SK-N-SH (cell line): ENCODE measurements at regions not wholly inside any gene's neighbourhood (a gene's known extent, or its start where the extent isn't known, plus 50 kb on each side); places are given as distances from the start of the nearest gene placed in this dataset.

ENCODE experiments used
- CTCF ChIA-PET: fragments of 300-600, 350-600 bp; formaldehyde crosslinking; extraction: SDS; loops from one replicate; lab custom pipeline; 2021; lab: Yijun Ruan, JAX
- POLR2A ChIA-PET: fragments of 350-600 bp; sonication (Branson Sonifier 250); formaldehyde crosslinking; extraction: SDS; loops from one replicate; lab custom pipeline; 2020; ENCODE audit warnings: antibody characterized with exemption, inconsistent platforms; lab: Yijun Ruan, JAX
- DNase-seq: peaks from one replicate; pipeline ENCODE4 v3.0.0; 2012
- H2AFZ ChIP-seq: fragments of 200-600 bp; sonication (generic); 2 replicates; pipeline ENCODE4 v1.8.1; 2016; ENCODE audit warnings: antibody characterized with exemption, mild to moderate bottlenecking, low read depth
- H3F3A ChIP-seq: fragments of 200-600 bp; sonication (generic); replicated peaks from 2 replicates; pipeline ENCODE3; 2016; ENCODE audit warnings: antibody characterized with exemption, mild to moderate bottlenecking; ENCODE audit not compliant: insufficient read depth
- H3K27ac ChIP-seq, 2 experiments: fragments of 200-500 bp in 1 of 2; fragments of 200-600 bp in 1 of 2; sonication (Bioruptor generic) in 1 of 2; sonication (generic), shearing (Covaris generic) in 1 of 2; 2 replicates each; pipeline versions ENCODE4 v1.5.1 to v1.6.1; 2014 to 2016; ENCODE audit warnings: low read depth in 2 of 2, inconsistent platforms in 1 of 2, low read length in 1 of 2, mild to moderate bottlenecking in 1 of 2, mixed read lengths in 1 of 2
- H3K27me3 ChIP-seq: fragments of 200-600 bp; sonication (generic), shearing (Covaris generic); 2 replicates; pipeline ENCODE4 v1.6.1; 2016; ENCODE audit warnings: mixed run types; ENCODE audit not compliant: insufficient read depth
- H3K36me3 ChIP-seq, 2 experiments: fragments of 200-500 bp in 1 of 2; fragments of 200-600 bp in 1 of 2; sonication (Bioruptor generic) in 1 of 2; sonication (generic) in 1 of 2; replicated peaks in 1 of 2; 2 replicates each; pipeline versions ENCODE3 to v1.5.1; 2014 to 2016; ENCODE audit warnings: low read length in 1 of 2, mild to moderate bottlenecking in 1 of 2; ENCODE audit not compliant: insufficient read depth in 2 of 2, control insufficient read depth in 1 of 2
- H3K4me1 ChIP-seq, 2 experiments: fragments of 200-500 bp in 1 of 2; fragments of 200-600 bp in 1 of 2; sonication (Bioruptor generic) in 1 of 2; sonication (generic), shearing (Covaris generic) in 1 of 2; 2 replicates each; pipeline versions ENCODE4 v1.5.1 to v1.6.1; 2014 to 2016; ENCODE audit warnings: low read depth in 1 of 2, low read length in 1 of 2, mixed run types in 1 of 2; ENCODE audit not compliant: insufficient read depth in 2 of 2, control insufficient read depth in 1 of 2
- H3K4me2 ChIP-seq: fragments of 200-600 bp; sonication (generic), shearing (Covaris generic); 2 replicates; pipeline ENCODE4 v1.6.1; 2017; ENCODE audit warnings: mixed run types
- H3K4me3 ChIP-seq, 2 experiments: fragments of 200-500 bp in 1 of 2; fragments of 200-600 bp in 1 of 2; sonication (Bioruptor generic) in 1 of 2; sonication (generic), shearing (Covaris generic) in 1 of 2; 2 replicates each; pipeline versions ENCODE4 v1.5.1 to v1.8.1; 2014 to 2016; ENCODE audit warnings: low read depth in 2 of 2, inconsistent platforms in 1 of 2, low read length in 1 of 2, mild to moderate bottlenecking in 1 of 2, mixed read lengths in 1 of 2, moderate library complexity in 1 of 2
- H3K79me2 ChIP-seq: fragments of 200-600 bp; sonication (generic); 2 replicates; pipeline ENCODE4 v1.8.1; 2017; ENCODE audit warnings: mild to moderate bottlenecking; ENCODE audit not compliant: insufficient read depth
- H3K9ac ChIP-seq: fragments of 200-600 bp; sonication (generic); 2 replicates; pipeline ENCODE4 v1.6.1; 2017; ENCODE audit warnings: mixed run types
- H3K9me2 ChIP-seq: fragments of 200-600 bp; sonication (generic); 2 replicates; pipeline ENCODE4 v1.6.1; 2017; ENCODE audit warnings: mixed run types
- H3K9me3 ChIP-seq: fragments of 200-600 bp; sonication (generic); 2 replicates; pipeline ENCODE4 v1.6.1; 2017; ENCODE audit warnings: mixed run types, mild to moderate bottlenecking, moderate library complexity
- H4K20me1 ChIP-seq: fragments of 200-600 bp; sonication (generic); 2 replicates; pipeline ENCODE4 v1.6.1; 2017; ENCODE audit warnings: mild to moderate bottlenecking, mixed run types; ENCODE audit not compliant: insufficient read depth
- ELF1 ChIP-seq: IDR thresholded peaks from 2 replicates; pipeline ENCODE4 v1.4.0; 2012
- EZH2phosphoT487 ChIP-seq: fragments of 200-600 bp; sonication (generic); IDR thresholded peaks from 2 replicates; pipeline ENCODE4 v1.6.1; 2017; ENCODE audit warnings: low read depth, mixed run types, mild to moderate bottlenecking, antibody characterized with exemption, moderate library complexity, borderline replicate concordance
- FOSL2 ChIP-seq: IDR thresholded peaks from 2 replicates; pipeline ENCODE4 v1.4.0; 2012; ENCODE audit warnings: low read depth, mild to moderate bottlenecking, moderate library complexity, borderline replicate concordance
- FOXJ3 ChIP-seq: sonication (generic); formaldehyde crosslinking; IDR thresholded peaks from 2 replicates; pipeline ENCODE4 v1.5.1; 2020; ENCODE audit warnings: mild to moderate bottlenecking, missing genetic modification reagents
- GABPA ChIP-seq: IDR thresholded peaks from 2 replicates; pipeline ENCODE4 v1.4.0; 2012; ENCODE audit warnings: low read depth, mild to moderate bottlenecking
- GATA2 ChIP-seq: sonication (generic); formaldehyde crosslinking; IDR thresholded peaks from 2 replicates; pipeline ENCODE4 v1.5.0; 2020; ENCODE audit warnings: mild to moderate bottlenecking, missing genetic modification reagents
- MEF2A ChIP-seq: IDR thresholded peaks from 2 replicates; pipeline ENCODE4 v1.4.0; 2012; ENCODE audit warnings: low read depth, borderline replicate concordance
- NFIC ChIP-seq: IDR thresholded peaks from 2 replicates; pipeline ENCODE4 v1.4.0; 2012; ENCODE audit warnings: borderline replicate concordance
- POLR2AphosphoS5 ChIP-seq: IDR thresholded peaks from 2 replicates; pipeline ENCODE4 v1.6.1; 2012; ENCODE audit warnings: low read depth, low read length
- RCOR1 ChIP-seq: fragments of 150-350 bp; IDR thresholded peaks from 2 replicates; pipeline ENCODE4 v1.6.1; 2017; ENCODE audit warnings: antibody characterized with exemption, low read length
- RFX5 ChIP-seq: IDR thresholded peaks from 2 replicates; pipeline ENCODE4 v1.6.1; 2012; ENCODE audit warnings: mild to moderate bottlenecking, improper control_type of control experiment, low read length
- SIN3A ChIP-seq: IDR thresholded peaks from 2 replicates; pipeline ENCODE4 v1.6.1; 2012; ENCODE audit warnings: low read depth, mild to moderate bottlenecking, low read length, moderate library complexity, borderline replicate concordance
- SMC3 ChIP-seq: IDR thresholded peaks from 2 replicates; pipeline ENCODE4 v1.6.1; 2012; ENCODE audit warnings: low read depth, low read length, improper control_type of control experiment
- TAF1 ChIP-seq: IDR thresholded peaks from 2 replicates; pipeline ENCODE4 v1.6.1; 2012; ENCODE audit warnings: low read depth, mild to moderate bottlenecking, low read length, moderate library complexity, borderline replicate concordance
- TCF12 ChIP-seq: IDR thresholded peaks from 2 replicates; pipeline ENCODE4 v1.4.0; 2012
- WGBS: methylation state at CpG from one replicate; pipeline ENCODE4 v1.1.6; 2017; ENCODE audit warnings: low lambda C conversion rate; 5-methylcytosine and 5-hydroxymethylcytosine counted together
- TF ChIP-seq, protein P1 (sequence below): IDR thresholded peaks from 2 replicates; pipeline ENCODE4 v1.4.0; 2012; ENCODE audit warnings: low read depth, borderline replicate concordance
- TF ChIP-seq, protein P2 (sequence below): IDR thresholded peaks from 2 replicates; pipeline ENCODE4; 2012
- TF ChIP-seq, protein P3 (sequence below): IDR thresholded peaks from 2 replicates; pipeline ENCODE4 v1.6.1; 2012; ENCODE audit warnings: mild to moderate bottlenecking, low read depth, low read length, moderate library complexity
- TF ChIP-seq, protein P4 (sequence below): IDR thresholded peaks from 2 replicates; pipeline ENCODE4 v1.4.0; 2012; ENCODE audit warnings: low read depth, borderline replicate concordance

DNA sequence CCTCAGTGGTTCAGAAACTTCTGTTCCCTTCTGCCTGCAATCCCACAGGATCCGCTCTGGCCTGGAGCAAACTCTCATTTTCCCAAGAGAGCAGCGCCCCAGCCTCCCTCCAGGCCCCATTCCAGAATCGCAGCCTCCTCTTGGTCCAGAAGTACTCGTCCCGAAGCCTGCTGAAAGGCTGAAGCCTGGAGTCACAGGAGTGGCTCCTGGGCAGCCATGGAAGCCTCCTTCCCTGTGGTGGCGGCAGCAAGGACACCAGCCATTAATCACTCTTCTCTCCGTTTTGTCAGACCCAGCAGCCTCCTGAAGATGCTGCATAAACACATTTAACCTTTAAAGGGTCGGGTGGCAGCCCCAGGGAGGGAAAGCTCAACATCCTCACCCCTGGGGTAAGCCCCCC lies 66.9 kb upstream of the TNRC6C start:
- TF ChIP-seq, protein P1, sequence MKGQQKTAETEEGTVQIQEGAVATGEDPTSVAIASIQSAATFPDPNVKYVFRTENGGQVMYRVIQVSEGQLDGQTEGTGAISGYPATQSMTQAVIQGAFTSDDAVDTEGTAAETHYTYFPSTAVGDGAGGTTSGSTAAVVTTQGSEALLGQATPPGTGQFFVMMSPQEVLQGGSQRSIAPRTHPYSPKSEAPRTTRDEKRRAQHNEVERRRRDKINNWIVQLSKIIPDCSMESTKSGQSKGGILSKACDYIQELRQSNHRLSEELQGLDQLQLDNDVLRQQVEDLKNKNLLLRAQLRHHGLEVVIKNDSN: no peak
- TF ChIP-seq GABPA: no peak
- TF ChIP-seq TCF12: no peak
- no peak for TF ChIP-seq TAF1
- no peak for TF ChIP-seq SMC3
- TF ChIP-seq FOSL2: no peak
- TF ChIP-seq, protein P2, sequence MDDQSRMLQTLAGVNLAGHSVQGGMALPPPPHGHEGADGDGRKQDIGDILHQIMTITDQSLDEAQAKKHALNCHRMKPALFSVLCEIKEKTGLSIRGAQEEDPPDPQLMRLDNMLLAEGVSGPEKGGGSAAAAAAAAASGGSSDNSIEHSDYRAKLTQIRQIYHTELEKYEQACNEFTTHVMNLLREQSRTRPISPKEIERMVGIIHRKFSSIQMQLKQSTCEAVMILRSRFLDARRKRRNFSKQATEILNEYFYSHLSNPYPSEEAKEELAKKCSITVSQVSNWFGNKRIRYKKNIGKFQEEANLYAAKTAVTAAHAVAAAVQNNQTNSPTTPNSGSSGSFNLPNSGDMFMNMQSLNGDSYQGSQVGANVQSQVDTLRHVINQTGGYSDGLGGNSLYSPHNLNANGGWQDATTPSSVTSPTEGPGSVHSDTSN: no peak
- TF ChIP-seq MEF2A: no peak
- TF ChIP-seq EZH2phosphoT487: no peak
- TF ChIP-seq GATA2 (CRISPR knock-in tag): no peak
- TF ChIP-seq, protein P3, sequence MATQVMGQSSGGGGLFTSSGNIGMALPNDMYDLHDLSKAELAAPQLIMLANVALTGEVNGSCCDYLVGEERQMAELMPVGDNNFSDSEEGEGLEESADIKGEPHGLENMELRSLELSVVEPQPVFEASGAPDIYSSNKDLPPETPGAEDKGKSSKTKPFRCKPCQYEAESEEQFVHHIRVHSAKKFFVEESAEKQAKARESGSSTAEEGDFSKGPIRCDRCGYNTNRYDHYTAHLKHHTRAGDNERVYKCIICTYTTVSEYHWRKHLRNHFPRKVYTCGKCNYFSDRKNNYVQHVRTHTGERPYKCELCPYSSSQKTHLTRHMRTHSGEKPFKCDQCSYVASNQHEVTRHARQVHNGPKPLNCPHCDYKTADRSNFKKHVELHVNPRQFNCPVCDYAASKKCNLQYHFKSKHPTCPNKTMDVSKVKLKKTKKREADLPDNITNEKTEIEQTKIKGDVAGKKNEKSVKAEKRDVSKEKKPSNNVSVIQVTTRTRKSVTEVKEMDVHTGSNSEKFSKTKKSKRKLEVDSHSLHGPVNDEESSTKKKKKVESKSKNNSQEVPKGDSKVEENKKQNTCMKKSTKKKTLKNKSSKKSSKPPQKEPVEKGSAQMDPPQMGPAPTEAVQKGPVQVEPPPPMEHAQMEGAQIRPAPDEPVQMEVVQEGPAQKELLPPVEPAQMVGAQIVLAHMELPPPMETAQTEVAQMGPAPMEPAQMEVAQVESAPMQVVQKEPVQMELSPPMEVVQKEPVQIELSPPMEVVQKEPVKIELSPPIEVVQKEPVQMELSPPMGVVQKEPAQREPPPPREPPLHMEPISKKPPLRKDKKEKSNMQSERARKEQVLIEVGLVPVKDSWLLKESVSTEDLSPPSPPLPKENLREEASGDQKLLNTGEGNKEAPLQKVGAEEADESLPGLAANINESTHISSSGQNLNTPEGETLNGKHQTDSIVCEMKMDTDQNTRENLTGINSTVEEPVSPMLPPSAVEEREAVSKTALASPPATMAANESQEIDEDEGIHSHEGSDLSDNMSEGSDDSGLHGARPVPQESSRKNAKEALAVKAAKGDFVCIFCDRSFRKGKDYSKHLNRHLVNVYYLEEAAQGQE: no peak
- TF ChIP-seq, protein P4, sequence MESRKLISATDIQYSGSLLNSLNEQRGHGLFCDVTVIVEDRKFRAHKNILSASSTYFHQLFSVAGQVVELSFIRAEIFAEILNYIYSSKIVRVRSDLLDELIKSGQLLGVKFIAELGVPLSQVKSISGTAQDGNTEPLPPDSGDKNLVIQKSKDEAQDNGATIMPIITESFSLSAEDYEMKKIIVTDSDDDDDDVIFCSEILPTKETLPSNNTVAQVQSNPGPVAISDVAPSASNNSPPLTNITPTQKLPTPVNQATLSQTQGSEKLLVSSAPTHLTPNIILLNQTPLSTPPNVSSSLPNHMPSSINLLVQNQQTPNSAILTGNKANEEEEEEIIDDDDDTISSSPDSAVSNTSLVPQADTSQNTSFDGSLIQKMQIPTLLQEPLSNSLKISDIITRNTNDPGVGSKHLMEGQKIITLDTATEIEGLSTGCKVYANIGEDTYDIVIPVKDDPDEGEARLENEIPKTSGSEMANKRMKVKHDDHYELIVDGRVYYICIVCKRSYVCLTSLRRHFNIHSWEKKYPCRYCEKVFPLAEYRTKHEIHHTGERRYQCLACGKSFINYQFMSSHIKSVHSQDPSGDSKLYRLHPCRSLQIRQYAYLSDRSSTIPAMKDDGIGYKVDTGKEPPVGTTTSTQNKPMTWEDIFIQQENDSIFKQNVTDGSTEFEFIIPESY: no peak
- TF ChIP-seq FOXJ3 (CRISPR knock-in tag): no peak
- TF ChIP-seq RCOR1: no peak
- no peak for TF ChIP-seq SIN3A
- TF ChIP-seq POLR2AphosphoS5: no peak
- TF ChIP-seq NFIC: no peak
- no peak for TF ChIP-seq RFX5
- TF ChIP-seq ELF1: no peak
- H3K27ac ChIP-seq: no peak overlapping the region
- H3K9me2 ChIP-seq: no peaks in the 10 kb centered on the region
- H2AFZ ChIP-seq: no peak overlapping the region
- 57% methylated on average over 8 of the region's 8 CpGs for WGBS
- H3K4me1 ChIP-seq: peaks cover 0 to 8% of the 10 kb centered on the region in 2 experiments; a peak in 1 of 4 replicates
- no peak for DNase-seq
- H3K79me2 ChIP-seq: no peaks in the 10 kb centered on the region
- H3K4me2 ChIP-seq: no peak overlapping the region
- no peaks in the 10 kb centered on the region for H3K9me3 ChIP-seq
- no peaks in the 10 kb centered on the region for H3F3A ChIP-seq
- ChIA-PET CTCF (interaction anchor here (0.6 to 3.1 kb wide), 11 partner anchors 7 to 336 kb away, joined by 3 to 20 read pairs (median 7); partner anchors contain the start of gene TNRC6C), POLR2A (interaction anchor here (1.1 kb wide), 1 partner anchor 67 kb away, joined by 4 read pairs; the partner anchor contains the start of gene TNRC6C)
- H3K36me3 ChIP-seq: no peaks in the 10 kb centered on the region
- no peaks in the 10 kb centered on the region; the same call in 1 of the 2 replicates for H3K27me3 ChIP-seq
- H3K9ac ChIP-seq: no peak overlapping the region
- no peak overlapping the region for H3K4me3 ChIP-seq
- H4K20me1 ChIP-seq: no peaks in the 10 kb centered on the region
